LoVo (cell line): ENCODE measurements at regions not wholly inside any gene's neighbourhood (a gene's known extent, or its start where the extent isn't known, plus 50 kb on each side); places are given as distances from the start of the nearest gene placed in this dataset.

Experiments used
- DNase-seq: peaks from one replicate; pipeline ENCODE4 v3.0.0-alpha.2; 2016; ENCODE audit warnings: low spot score

DNA sequence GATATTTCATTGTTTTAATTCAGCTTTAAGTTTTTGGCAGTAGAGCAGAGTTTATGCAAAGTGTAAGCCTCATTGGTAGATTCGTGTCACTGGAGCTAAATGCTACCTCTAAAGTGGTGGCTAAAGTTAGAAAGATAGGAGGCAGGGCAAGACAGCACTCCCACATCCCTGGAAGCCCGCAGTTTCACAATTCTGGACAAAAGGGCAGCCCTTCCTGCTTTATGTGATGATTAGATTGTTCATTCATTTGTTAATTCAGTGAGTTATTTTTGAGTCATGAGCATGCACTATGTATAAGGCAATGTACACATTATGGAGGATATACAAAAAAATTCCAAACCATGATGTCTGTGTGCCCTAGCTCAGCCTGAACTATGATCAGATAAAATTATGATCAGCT, 52.1 kb upstream of the EIF3M start:
- DNase-seq: no peak

DNA sequence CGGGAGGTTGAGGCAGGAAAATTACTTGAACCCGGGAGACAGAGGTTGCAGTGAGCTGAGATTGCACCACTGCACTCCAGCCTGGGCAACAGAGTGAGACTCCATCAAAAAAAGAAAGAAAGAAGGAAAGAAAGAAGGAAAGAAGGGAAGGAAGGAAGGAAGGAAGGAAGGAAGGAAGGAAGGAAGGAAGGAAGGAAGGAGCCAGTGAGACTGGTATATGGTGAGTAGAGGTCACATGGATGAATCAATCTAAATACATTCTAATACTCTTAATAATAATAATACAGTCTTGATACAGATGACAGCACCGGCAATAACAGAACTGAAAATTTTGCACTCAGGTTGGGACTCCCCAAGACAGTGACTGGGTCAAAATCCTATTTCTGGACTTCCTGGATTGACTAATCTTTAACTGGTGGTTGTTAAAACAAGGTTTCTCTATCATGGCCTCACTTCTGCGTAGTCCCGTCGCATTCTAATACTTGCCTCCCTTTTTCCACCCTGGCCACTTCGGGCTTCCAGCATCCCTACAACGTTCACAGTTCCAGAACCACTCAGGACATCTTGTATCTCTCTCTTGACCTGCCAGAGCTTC, 53.5 kb upstream of the EIF3M start:
- DNase-seq: no peak

DNA sequence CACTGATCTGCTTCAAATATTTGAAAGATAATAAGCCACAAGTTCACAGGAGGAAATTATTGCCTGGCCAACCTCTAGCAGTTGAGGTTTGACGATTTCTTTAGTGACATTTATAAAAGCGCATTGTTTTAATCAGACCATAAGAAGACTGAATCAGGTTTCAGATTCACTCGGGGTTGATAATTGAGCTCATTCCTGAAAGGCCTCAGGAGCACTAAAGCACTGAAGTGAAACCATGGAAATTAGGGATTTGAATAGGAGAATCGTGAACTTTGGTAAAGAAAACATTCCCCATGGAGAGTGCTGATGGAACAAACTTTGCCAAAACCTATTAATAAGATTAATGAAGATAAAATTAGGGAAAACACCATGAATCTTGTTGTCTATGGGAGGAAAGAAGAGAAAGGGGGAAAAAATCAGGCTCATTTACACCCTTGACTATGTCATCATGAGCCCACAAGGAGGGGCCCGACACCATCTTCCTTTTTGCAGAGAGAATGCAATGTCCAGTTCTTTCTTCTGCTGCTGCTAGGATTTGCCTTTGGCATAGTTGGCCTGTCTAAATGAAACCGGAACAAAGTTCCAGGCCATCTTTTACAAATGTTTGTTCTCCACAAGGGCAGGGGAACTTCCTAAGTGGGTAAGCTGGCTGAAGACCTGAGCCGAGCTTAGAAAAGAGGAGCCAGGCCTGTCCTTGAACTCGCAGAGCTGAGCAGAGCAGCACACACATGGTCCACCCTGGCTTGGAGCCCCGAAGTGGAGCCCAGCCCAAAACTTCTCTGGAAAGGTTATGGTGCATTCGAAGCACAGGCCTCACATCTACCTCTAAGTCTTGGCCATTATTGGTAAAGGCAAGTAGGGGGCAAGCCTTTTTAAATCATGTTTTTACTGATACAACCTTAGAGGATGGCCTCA, 56.1 kb upstream of the EIF3M start:
- DNase-seq: no peak

DNA sequence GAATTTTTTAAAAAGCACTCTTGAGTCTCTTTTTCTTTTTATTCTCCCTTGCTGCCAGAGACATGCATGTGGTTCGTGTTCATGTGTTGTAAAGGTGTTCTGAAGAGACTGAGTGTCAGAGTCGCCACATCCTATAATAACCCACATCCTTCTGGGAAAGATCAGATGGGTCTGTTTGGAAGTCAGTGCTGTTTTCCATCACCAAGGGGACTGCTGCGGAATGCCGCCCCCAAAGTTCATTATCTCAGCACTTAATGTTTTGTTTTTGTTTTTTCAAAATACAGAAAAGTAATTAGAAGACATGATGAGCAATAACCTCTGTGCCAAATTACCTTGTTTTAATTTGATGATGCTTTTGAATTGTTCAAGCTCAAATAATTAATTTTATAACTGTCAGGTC, 56.9 kb upstream of the EIF3M start:
- DNase-seq: no peak

DNA sequence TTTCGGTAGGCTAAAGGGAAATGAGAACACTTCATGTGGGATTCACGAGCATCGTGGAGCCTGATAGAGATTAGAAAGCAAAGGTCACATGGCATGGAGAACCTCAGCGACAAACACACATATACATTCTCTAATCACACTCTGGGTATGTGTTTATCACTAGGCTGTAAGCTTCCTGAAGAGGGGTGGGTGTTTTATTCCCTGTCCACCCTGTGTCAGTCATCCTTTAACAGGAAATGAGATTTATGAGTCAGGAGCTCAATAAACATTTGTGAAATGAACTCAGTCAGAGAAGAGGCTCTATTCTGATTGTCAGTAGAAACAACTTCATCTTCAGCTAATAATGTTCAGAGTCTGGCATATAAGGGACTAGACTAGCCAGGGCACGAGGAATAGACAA, 71.7 kb upstream of the EIF3M start:
- peak; percentile 14 for DNase-seq

DNA sequence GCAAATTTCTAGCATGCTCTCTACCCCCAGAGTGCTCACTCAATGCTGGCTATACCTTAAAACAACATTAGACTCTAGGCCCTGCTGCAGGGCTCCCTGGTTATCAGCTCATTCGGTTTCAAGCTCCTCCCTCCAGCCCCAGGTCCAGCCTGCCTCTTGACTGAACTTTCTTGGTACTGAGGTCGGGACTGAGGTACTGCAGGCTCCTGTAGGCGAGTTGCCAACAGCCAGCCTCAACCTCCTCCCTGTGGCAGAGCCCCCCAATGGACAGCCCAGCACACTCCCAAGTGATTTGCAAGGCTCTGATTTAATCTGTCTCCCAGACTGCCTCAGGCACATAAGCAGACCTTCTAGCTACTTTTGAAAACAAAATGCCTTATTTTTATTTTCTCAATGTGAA, 73.6 kb upstream of the EIF3M start:
- DNase-seq: no peak

DNA sequence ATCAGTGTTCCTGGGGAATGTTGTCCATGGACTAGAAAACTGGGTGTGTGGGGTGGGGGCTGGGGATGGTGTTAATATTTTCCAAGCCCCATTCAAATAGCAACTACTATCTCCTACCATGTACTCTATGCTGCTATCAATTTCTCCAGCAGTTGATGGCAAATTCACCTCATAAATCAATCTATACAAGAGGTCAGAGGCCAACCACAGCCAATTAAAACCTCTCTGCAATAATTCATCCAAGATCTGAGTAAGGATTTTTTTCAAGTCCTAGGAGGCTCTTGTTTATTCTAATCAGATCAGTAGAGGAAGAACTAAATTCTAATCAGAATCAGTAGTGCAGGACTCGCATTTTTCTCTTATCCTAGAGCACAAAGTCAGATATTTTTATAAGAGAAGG, 73.4 kb upstream of the WT1 start:
- DNase-seq: no peak

DNA sequence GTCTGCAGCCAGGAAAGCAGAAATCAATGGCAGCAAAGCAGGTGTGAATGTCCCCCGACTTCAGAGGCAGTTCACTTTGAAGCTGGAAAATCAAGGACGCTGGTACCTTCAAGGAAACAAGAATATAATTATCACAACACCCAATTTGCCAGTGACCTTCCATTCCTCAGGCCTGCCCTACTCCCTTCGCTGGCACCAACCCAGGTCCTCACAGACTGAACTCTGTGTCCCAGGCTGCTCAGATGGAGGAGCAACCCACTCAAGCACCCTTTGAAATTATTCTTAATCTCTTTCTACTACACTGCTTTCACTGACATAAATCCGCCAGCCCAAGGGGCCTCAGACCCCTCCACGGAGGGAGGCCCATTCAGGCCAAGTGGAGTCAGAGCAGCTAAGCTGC, 64.7 kb upstream of the WT1 start:
- no peak for DNase-seq

DNA sequence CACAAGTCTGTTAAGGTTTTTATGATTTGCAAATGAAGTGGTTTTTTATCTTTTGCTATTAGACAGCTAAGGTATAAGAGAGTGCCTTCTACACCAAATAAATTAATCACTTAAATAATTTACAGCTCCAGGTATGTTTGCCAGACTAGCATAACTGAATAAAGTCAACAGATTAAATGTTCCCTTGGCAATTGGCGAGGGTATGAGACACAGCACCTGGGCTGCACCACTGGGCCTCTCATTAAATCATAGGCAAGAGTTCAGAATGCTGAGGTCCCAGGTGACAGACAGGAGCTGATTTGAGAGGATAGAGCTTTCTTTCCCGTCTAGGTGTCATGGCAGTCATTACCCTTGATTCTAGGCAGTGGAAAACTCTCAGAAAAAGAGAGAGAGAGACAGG, 62.6 kb upstream of the WT1 start:
- no peak for DNase-seq

DNA sequence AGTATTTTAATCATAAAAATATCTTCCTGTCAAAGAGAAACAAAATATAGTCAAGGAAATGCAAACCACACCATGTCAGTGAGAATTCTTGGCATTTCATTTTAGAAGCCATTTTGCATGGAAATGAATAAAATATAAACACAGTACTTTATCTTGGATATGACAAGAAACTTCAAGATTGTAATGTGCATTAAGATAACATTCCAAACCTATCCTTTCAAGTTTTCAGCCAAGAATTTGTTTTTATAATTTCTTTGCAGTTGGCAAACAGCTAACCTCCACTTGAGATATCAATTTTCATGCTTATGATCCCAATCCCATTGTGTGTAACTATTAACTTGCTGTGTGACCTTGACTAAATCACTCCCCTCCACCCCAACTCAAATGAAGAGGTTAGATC, 59.3 kb upstream of the WT1 start:
- DNase-seq: no peak

DNA sequence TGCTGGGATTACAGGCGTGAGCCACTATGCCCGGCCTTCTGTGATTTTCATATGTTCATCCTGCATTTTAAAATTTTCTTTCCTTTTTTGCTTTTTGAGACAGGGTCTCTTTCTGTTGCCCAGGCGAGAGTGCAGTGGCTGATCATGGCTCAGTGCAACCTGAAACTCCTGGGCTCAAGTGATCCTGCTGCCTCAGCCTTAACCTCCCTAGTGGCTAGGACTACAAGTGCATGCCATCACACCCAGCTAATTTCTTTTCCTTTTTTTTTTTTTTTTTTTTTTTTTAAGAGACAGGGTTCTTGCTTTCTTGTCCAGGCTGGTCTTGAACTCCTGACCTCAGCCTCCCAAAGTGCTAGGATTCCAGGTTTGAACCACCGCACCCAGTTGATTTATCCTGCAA, 54.1 kb upstream of the WT1 start:
- no peak for DNase-seq

DNA sequence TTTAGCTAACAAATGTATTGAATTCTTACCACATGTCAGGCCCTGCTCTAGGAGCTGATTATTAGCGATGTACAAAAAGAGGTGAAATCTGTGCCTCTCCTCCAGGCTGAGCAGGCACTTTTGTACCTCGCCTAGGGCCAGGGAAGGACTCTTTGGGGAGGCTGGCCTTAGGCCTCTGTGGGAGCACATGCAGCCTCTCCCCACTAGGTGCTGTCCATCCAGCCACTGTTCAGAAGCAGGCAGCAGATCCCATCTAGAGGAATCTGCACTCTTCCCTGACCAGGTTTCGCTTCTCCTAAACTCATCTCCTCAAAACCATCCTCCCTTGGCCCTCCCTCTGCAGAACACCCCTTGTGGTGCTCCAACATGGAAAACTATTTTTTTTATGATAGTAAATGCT, 51.9 kb upstream of the WT1 start:
- DNase-seq: no peak

DNA sequence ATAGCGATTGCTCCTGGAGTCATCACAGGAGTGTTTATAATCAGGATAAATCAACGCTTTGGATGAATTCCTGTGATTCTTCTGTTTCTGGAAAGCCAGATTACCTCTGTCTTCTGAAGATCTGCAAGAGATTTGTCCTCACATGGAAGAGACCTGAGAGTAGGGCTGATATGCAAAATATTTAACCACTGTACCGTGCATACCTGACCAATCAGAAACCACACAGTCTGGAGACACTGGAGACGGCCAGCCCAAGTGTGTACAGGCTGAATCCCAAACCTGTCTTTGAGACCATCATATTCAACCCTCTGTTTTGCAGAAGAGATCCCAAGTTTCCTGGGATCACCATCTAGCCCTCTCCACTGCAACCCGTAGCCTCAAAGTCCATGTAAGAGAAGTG, 50.4 kb upstream of the WT1 start:
- DNase-seq: no peak
